GM19193 (cell line): ENCODE measurements at regions not wholly inside any gene's neighbourhood (a gene's known extent, or its start where the extent isn't known, plus 50 kb on each side); places are given as distances from the start of the nearest gene placed in this dataset.

Experiments
- POLR2A ChIP-seq: IDR thresholded peaks from 4 replicates; pipeline ENCODE4 v1.6.1; 2011; ENCODE audit not compliant: insufficient read depth, insufficient read length; ENCODE audit errors: extremely low read depth

DNA sequence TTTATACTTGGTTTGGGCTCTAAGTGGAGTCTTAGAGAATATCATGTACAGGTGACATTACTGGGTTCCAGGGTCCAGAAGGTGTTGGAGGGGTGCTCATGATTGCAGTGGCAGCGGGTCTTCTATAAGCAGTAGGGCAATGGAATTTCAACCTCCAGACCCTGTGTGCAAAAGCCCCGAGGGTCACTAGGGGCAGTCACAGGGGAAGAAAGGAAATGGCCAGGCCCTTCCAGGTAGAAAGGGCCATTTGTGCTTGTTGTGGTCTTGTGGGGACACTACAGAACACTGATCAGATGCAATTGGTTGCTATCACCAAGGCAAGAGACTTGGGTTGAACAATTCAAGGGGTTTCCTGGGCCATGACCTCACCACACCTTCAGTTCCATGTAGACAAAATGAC is 283.4 kb downstream of the GADD45G start:
- no peak for TF ChIP-seq POLR2A

DNA sequence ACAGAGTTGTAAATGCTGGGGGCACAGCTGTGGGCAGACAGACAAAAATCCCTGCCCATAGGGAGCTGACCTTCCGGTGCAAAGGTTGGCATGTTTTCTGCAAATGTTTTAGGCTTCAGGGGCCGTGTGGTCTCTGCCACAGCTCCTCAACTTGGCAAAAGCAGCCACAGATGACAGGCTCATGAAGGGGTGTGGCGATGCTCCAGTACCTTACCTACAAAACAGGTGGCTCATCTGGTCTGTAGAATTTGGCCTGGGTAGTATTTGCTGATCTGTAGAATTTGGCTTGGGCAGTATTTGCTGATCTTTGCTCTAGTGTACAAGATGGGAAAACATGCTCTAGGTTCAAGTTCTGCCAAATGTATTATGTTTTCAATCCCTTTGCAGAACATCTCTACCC is 283.9 kb downstream of the GADD45G start:
- no peak for TF ChIP-seq POLR2A

DNA sequence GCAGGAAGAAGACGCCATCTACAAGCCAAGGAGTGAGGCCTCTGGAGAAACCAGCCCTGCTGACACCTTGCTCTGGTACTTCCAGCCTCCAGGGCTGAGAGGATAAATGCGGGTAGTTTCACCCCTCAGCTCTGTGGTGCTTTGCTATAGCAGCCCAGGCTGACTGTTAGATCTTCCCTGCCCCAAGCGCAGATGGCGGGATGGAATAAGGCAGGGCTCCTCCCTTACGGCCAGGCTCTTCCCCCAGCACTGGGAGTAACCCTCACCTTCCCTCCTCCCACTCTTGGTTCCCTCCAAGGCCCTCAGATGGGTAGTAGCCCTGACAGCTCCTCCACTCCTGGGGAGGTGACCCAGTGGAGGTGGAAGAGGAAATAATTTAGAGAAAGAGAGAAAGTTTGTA is 285.1 kb downstream of the GADD45G start:
- TF ChIP-seq POLR2A, result no peak

DNA sequence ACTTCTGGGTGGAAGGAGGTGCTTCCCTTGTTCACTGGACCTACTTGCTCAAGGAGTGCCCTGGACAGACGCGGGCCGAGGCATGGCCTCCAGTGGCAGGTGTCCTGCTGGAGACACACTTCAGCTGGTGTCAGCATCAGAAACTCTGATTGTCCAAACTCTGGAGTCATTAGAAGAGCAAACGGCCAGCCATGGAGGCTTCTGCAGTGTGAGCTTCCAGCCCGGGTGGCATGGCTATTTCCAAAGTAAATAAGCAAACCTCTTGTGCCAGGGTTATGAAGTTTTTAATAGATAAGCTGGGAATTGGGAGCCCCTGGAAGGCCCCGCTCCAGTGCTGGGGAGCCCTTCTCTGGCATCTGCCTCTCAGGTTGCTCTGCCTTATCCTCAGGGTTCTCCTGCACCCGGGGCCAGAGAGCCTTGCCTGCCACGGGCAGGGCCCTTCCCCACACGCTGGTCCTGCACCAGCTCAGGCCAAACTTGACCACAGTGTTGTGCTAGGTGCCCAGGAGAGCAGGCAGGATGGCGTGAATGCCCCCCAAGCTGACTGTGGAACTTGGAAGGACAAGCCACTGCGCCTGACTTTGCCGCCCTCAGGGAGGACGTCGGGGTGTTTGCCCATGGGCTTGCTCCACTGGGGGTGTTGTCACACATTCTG is 285.6 kb downstream of the GADD45G start:
- TF ChIP-seq POLR2A, result no peak

DNA sequence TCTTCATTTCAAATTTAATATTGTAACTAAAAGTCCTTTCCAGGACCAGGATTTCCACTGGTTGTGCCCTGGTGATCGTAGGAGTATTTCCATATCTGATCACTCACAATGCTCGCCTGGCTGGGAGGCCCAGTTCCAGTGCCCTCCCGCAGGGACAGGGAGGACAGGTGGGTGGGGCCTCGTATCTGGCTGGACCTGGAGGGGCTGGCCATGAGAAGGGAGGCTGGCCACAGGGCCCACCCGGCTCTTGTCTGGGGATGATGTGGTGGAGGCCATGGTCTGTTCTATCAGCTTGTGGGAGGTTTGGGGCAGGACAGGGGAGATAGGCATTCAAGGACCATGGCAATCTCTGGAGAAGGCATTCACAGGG is 286.4 kb downstream of the GADD45G start:
- no peak for TF ChIP-seq POLR2A

DNA sequence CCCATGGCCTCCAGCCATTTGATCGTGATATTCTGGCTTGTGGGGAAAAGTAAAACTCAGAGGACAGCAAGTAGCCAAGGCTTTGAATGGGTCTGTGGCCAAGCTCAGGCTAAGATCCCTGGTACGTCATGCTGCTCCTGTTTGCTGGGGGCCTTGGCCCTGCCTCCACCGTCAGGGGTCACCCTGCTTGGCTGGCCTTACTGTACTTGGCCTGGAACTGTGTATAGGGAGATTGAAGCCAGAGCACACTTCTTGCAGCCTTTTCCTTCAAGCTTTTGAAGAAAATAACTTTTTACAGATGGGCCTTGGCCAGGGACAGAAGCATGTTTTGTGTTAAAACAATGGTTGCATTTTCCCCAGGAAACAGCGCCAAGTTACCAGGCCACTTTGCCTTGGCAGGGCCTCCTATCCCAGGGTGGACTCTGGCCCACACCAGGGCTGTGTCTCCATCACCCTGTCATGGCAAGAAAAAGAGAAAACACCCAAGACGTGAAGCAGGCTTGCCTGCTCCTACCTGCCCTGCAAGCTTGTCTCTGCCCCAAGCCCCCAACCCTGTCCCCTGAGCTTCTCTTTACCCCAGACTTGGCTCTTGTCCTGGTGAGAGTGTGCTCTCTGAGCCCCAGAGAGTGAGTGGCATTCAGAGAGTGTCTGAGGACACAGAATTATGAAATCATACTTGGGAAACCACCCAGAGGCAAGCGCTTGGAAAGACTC is 286.9 kb downstream of the GADD45G start:
- no peak for TF ChIP-seq POLR2A

DNA sequence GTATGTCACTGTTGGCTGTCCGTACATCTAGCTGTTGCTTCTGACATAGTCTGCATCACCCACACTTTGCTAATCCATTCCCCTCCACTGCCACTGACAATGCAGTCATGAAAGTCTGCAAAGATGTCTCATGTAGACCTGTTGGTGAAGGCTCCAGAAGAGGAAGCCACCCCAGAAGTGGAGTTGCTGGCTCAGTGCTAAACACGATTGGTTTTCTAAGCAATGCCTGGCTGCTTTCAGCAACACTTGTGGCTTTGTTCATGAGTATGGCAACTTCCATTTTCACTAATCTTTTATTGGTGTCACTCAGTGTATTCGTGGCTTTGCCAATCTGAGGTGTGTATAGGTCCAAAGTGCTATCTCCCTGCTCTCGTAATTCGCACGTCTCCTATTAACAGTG is 288.1 kb downstream of the GADD45G start:
- TF ChIP-seq POLR2A, result no peak

DNA sequence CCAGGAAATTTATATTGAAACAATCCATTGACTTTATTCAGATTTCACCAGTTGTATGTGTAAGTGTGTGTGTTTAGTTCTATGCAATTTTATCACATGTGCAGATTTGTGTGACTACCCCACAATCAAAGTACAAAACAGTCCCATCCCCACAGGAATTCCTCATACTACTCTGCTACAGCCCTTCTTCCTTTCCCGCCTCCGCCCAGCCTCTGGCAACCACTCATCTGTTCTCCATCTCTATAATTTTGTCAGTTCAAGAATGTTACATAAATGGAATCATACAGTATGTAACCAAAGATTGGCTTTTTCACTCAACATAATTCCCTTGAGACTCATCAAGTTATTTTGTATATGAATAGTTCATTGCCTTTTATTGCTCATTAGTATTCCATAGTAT is 289.1 kb downstream of the GADD45G start:
- no peak for TF ChIP-seq POLR2A

DNA sequence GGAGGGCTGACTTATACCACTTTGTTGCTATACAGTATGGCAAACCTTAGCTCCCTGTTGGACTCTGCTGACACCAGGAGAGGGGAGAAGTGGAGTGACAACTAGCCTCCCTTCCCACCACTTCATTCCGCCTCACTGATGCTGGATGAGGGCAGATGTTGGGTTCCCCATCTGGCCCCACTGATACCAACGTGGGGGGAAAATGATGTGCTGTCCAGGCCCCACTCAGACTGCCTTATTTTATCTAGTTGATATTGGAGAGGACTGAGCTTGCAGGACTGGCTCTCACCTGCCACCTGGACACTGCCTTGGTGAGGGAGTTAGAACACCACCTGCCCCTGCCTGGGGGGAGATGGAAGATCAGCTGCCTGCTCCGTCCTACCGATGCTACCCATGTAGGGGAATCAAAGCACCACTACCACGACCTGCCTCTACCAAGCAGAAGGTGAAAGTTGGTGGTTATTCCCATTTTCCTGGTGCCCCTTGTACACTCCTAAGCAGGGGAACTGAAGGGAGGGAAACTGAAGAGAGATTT is 292.1 kb downstream of the GADD45G start:
- no peak for TF ChIP-seq POLR2A

DNA sequence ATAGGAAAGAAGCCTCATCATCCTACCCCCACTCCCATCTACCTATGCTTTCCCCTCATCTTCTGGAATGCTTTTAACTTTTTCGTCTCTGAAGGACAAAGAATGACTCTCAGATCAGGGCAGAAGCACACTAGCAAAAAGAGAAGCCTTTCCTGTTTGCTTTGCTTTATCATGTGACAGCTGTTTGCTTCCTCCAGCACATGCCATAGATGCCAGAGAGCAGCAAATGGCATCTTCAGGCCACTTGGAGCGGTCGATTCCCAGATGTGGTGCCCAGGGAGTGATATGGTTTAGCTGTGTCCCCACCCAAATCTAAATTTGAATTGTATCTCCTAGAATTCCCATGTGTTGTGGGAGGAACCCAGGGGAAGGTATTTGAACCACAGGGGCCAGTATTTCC is 294.8 kb downstream of the GADD45G start:
- TF ChIP-seq POLR2A, result no peak

DNA sequence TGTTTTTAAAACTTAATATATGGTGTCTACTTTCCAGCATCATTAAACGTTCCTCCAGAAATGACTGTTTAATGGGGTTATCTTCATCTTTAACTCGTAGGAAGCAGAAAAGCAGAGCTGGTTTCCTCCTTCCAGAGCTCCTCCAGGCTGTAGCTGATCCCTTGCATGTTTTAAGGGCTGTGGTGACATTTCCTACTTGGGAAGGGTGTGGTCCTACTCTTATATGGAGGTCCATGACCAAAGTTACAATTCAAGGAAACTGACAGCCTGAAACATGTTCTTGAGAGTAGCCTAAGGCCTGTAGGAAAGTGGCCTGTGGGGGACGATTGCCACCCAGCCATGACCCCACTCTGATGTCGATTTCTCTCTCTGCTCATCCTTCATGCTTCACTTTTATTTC is 297.1 kb downstream of the GADD45G start:
- TF ChIP-seq POLR2A, result no peak

DNA sequence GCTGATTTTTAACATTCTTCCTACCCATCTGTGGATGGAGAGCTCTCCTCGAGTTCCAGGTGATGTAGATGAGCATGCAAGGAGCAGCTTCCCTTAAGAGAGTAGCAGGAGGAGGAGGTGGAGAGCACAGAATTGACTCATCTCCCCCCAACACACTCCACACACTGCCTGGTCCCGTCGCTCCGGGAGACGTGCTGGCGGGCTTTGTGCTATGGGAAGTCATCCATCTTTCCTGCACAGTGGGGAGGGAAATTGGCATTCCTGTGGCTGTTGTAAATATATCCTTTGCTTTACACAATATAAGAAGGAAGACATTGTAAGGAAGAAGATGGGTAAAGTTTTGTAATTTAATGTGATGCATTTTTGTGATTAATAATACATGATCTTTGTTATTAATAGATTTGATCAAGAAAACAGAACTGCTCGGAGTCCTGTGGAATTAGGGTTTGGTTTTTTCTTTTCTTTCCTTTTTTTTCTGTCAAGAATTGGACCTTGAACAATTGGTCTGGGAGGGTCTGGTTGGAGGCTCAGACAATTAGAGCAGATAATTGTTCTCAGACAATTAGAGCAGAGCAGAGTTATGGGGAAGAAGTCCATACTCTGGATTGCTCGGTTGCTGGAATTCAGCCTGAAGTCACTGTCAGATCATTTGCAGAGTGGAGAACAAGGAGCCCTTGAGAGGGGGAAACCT is 297.8 kb downstream of the GADD45G start:
- no peak for TF ChIP-seq POLR2A

DNA sequence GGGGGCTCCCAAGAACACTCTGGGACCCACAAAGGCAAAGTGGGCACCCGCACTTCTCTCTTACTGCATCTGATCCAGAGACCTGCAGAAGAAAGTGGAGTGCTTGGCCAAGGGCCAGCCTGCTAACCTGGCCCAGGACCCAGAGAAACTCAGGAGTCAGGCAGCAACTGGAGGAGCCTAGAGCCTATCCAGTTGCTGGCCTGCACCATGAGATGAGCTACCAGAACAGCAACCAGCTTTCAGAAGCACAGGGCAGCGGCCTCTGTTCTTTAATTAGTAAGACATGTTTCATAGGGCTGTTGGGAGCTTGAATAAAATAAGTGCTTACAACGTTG is 298.3 kb downstream of the GADD45G start:
- no peak for TF ChIP-seq POLR2A

DNA sequence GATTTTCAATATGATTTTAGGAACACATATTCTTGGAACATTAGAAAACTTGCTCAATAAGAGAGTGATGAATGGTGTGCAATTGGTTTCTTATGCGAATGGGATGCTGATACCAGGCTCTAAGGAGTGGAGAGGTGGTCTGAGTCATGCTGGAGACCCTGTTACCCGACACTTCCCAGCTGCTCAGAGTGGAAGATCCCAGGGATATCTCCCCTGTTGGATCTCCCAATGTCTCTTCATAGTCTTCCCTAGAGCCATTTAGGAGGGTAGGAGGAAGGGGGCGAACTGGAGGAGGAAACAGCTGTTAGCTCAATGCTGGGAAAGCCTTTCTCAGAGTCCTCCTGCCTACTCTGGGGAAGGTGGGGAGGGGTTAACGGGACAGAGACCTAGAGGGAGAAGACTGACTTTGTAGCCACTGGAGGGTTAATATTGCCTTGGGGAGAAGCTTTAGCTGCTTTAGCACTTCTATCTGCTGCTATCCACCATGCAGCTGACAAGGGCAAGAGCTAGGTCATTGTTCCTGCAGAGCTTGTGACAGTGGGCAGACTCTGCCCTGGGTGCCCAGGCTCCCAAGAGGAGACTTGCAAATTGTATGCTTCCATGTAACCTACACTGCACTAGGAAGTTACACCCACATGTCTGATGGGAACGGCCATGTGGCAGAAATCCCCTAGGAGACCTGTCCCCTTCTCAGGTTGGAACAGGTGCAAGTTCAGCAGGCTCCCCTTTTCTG is 301.0 kb downstream of the GADD45G start:
- no peak for TF ChIP-seq POLR2A

DNA sequence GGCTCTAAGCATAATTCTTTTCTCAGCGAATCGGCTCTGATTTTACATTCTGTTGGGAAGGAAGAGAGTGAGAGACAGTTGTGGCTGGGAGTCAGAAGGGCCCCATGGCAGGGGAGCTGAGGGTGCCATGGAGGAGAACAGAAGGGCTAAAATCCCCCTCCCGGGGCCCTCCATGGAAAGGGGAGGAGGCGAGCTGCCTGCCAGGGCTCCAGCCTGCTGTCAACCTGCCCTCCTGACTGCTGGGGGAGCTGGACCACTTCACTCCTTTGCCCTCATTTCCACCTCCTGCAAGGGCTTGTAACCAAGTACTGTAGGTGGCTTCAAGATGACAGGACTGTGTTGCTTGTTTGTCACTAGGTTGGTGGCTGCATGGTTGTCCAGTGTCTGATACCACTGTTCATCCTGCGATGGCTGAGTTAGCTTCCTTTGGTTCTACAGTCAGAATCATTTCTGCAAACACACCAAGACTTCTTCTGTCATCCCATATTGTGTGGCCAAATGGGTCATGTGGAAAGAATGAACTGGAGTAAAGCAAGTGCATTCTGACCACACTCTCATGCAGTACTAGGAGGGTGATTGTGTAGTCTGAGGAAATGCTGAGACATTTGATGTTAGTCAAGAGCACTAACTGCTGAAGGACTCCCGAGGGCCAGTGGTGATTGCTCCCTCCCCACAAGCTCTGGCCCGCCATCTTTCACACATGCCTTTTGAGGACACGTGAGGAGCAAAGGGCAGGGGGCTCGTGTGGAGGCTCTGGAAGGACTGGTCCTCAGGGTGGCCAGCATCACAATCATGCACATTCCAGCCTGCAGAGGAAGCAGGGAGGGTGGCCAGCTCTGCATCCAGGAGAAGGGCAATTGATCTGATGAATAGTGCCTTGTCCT is 307.2 kb downstream of the GADD45G start:
- no peak for TF ChIP-seq POLR2A

DNA sequence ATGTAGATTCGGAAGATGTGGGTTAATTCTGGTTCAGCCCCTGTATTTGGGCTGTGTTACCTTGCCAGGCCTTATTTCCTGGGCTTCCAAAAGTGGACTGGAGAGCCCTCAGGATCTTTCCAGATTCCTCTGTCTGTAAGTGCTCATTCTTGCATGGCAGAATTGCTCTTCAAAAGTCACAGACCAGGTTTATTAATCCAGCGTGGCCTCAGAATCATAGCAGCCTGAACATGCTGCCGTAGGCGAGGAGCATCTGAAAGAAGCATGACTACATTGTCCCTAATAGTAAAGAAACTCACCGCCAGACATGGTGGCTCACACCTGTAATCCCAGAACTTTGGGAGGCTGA is 307.8 kb downstream of the GADD45G start:
- TF ChIP-seq POLR2A, result no peak
